Stomach (tissue), 4 donors: ENCODE measurements at regions not wholly inside any gene's neighbourhood (a gene's known extent, or its start where the extent isn't known, plus 50 kb on each side); places are given as distances from the start of the nearest gene placed in this dataset.

Source experiments
- CTCF ChIP-seq, 7 experiments: fragments of 450-650 bp in 4 of 7; fragments of 200-600 bp in 3 of 7; sonication (generic) in 3 of 7; IDR thresholded peaks; one replicate each; pipeline ENCODE4 v1.5.1; 2016 to 2019; ENCODE audit warnings: antibody characterized with exemption in 7 of 7, control low read depth in 2 of 7, mild to moderate bottlenecking in 1 of 7
- EP300 ChIP-seq: sonication (generic); formaldehyde crosslinking; IDR thresholded peaks from one replicate; pipeline ENCODE4 v1.6.1; 2017; ENCODE audit warnings: antibody characterized with exemption
- POLR2A ChIP-seq, 4 donors: fragments of 450-650 bp; IDR thresholded peaks; one replicate each; pipeline ENCODE4 v1.6.1; 2016; ENCODE audit warnings: antibody characterized with exemption in 4 of 4, control low read depth in 2 of 4, mild to moderate bottlenecking in 1 of 4, moderate library complexity in 1 of 4
- POLR2AphosphoS5 ChIP-seq, 3 donors: sonication (generic); formaldehyde crosslinking; IDR thresholded peaks; one replicate each; pipeline ENCODE4 v1.6.1; 2016; ENCODE audit warnings: antibody characterized with exemption in 3 of 3

GRCh38 chr13:81995316-81995715 lies 1654.4 kb upstream of the SPRY2 start:
- no peak for TF ChIP-seq CTCF (IDR thresholded peaks at IDR 0.05)
- no peak for TF ChIP-seq POLR2AphosphoS5 (IDR thresholded peaks at IDR 0.05)
- no peak for TF ChIP-seq POLR2A (IDR thresholded peaks at IDR 0.05)
- no peak for TF ChIP-seq EP300
